ENCODE measurements at regions not wholly inside any gene's neighbourhood (a gene's known extent, or its start where the extent isn't known, plus 50 kb on each side); places are given as distances from the start of the nearest gene placed in this dataset.

DNA sequence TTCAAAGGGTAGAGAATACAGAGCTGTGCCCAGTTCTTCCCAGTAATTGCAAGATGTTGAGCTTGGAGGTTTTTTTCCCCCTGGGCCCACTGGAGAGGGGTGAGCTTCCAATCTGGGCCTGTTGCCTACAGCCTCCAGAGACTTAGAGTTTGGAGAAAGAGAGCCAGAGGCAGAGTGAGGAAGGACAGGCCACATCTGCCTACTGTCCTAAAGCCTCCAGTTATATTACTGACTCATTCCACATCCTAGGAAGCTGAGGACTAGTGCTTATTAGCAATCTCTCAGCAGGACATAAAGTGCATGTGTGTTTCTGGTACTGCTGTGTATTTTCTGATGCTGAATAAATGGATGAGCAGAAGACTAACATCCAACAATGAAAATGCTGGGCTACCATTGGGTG is 181.0 kb upstream of the MAMLD1 start:
- POLR2A ChIA-PET, result no interaction called here
- H3K9me3 ChIP-seq (replicated peaks; ENCODE audit: control insufficient read depth, insufficient read depth, low read depth, low read length), result no peaks in the 10 kb centered on the region
- ATAC-seq (no peak), DNase-seq (ENCODE audit: extremely low read depth in 1 of 4, low spot score in 3 of 4) (no peak), FAIRE-seq (no peak)
- H3K36me3 ChIP-seq (ENCODE audit: control insufficient read depth, insufficient read depth, low read length), result no peaks in the 10 kb centered on the region
- TF ChIP-seq RAD21 (CRISPR knock-in tag; conservative IDR thresholded peaks at IDR 0.05 in 1 of 2, IDR thresholded peaks at IDR 0.05 in 1 of 2), result no peak
- TF ChIP-seq, protein P1, sequence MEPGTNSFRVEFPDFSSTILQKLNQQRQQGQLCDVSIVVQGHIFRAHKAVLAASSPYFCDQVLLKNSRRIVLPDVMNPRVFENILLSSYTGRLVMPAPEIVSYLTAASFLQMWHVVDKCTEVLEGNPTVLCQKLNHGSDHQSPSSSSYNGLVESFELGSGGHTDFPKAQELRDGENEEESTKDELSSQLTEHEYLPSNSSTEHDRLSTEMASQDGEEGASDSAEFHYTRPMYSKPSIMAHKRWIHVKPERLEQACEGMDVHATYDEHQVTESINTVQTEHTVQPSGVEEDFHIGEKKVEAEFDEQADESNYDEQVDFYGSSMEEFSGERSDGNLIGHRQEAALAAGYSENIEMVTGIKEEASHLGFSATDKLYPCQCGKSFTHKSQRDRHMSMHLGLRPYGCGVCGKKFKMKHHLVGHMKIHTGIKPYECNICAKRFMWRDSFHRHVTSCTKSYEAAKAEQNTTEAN (CRISPR knock-in tag; IDR thresholded peaks at IDR 0.05), result no peak
- TF ChIP-seq ZNF586 (CRISPR knock-in tag; conservative IDR thresholded peaks at IDR 0.05), result no peak
- TF ChIP-seq MTA3 (IDR thresholded peaks at IDR 0.05; ENCODE audit: borderline replicate concordance), result no peak
- TF ChIP-seq, protein P2, sequence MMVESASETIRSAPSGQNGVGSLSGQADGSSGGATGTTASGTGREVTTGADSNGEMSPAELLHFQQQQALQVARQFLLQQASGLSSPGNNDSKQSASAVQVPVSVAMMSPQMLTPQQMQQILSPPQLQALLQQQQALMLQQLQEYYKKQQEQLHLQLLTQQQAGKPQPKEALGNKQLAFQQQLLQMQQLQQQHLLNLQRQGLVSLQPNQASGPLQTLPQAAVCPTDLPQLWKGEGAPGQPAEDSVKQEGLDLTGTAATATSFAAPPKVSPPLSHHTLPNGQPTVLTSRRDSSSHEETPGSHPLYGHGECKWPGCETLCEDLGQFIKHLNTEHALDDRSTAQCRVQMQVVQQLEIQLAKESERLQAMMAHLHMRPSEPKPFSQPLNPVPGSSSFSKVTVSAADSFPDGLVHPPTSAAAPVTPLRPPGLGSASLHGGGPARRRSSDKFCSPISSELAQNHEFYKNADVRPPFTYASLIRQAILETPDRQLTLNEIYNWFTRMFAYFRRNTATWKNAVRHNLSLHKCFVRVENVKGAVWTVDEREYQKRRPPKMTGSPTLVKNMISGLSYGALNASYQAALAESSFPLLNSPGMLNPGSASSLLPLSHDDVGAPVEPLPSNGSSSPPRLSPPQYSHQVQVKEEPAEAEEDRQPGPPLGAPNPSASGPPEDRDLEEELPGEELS (CRISPR knock-in tag; IDR thresholded peaks at IDR 0.05; ENCODE audit: borderline replicate concordance), result no peak
- TF ChIP-seq RFX5 (IDR thresholded peaks at IDR 0.05; ENCODE audit: low read depth, low read length), result no peak
- no peak for TF ChIP-seq POLR2B (IDR thresholded peaks at IDR 0.05; ENCODE audit: low read depth, partially characterized antibody)
- TF ChIP-seq TEAD2 (tag; IDR thresholded peaks at IDR 0.05), result no peak
- TF ChIP-seq ZNF165 (CRISPR knock-in tag; IDR thresholded peaks at IDR 0.05; ENCODE audit: borderline replicate concordance), result no peak
- TF ChIP-seq, protein P3, sequence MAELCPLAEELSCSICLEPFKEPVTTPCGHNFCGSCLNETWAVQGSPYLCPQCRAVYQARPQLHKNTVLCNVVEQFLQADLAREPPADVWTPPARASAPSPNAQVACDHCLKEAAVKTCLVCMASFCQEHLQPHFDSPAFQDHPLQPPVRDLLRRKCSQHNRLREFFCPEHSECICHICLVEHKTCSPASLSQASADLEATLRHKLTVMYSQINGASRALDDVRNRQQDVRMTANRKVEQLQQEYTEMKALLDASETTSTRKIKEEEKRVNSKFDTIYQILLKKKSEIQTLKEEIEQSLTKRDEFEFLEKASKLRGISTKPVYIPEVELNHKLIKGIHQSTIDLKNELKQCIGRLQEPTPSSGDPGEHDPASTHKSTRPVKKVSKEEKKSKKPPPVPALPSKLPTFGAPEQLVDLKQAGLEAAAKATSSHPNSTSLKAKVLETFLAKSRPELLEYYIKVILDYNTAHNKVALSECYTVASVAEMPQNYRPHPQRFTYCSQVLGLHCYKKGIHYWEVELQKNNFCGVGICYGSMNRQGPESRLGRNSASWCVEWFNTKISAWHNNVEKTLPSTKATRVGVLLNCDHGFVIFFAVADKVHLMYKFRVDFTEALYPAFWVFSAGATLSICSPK (IDR thresholded peaks at IDR 0.05; ENCODE audit: borderline replicate concordance), result no peak
- no peak for TF ChIP-seq ARID2 (IDR thresholded peaks at IDR 0.05)
- no peak for TF ChIP-seq NUFIP1 (IDR thresholded peaks at IDR 0.05; ENCODE audit: partially characterized antibody)
- no peak for TF ChIP-seq SPI1 (IDR thresholded peaks at IDR 0.05; ENCODE audit: borderline replicate concordance, low read depth, low read length)
- TF ChIP-seq, protein P4, sequence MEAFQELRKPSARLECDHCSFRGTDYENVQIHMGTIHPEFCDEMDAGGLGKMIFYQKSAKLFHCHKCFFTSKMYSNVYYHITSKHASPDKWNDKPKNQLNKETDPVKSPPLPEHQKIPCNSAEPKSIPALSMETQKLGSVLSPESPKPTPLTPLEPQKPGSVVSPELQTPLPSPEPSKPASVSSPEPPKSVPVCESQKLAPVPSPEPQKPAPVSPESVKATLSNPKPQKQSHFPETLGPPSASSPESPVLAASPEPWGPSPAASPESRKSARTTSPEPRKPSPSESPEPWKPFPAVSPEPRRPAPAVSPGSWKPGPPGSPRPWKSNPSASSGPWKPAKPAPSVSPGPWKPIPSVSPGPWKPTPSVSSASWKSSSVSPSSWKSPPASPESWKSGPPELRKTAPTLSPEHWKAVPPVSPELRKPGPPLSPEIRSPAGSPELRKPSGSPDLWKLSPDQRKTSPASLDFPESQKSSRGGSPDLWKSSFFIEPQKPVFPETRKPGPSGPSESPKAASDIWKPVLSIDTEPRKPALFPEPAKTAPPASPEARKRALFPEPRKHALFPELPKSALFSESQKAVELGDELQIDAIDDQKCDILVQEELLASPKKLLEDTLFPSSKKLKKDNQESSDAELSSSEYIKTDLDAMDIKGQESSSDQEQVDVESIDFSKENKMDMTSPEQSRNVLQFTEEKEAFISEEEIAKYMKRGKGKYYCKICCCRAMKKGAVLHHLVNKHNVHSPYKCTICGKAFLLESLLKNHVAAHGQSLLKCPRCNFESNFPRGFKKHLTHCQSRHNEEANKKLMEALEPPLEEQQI (IDR thresholded peaks at IDR 0.05), result no peak
- TF ChIP-seq NFIC (IDR thresholded peaks at IDR 0.05), result no peak
- TF ChIP-seq PHB2 (IDR thresholded peaks at IDR 0.05; ENCODE audit: low read depth), result no peak
- H3K9ac ChIP-seq (ENCODE audit: insufficient read depth in 1 of 2, low read depth in 2 of 2, low read length in 2 of 2), result no peak overlapping the region
- H3K4me2 ChIP-seq (ENCODE audit: insufficient read depth, low read length), result no peak overlapping the region
- intact Hi-C loops (cut with micrococcal nuclease), result no loop called here
- no peak overlapping the region for H2AFZ ChIP-seq (ENCODE audit: low read depth, low read length)
- CTCF ChIA-PET (ENCODE audit: low intra/inter-chr PET ratio), result no interaction called here
- H4K20me1 ChIP-seq (replicated peaks; ENCODE audit: control insufficient read depth, insufficient read depth, low read length), result no peaks in the 10 kb centered on the region
- no peaks in the 10 kb centered on the region for H3K9me1 ChIP-seq (ENCODE audit: control insufficient read depth, insufficient read depth, low read length)
- no peak overlapping the region for H3K4me3 ChIP-seq
- no peaks in the 10 kb centered on the region for H3K79me2 ChIP-seq (ENCODE audit: control insufficient read depth, insufficient read depth, low read length)
- BruUV-seq (replicated peaks), result no TSS peak
- no peak overlapping the region for H3K27ac ChIP-seq (ENCODE audit: extremely low read depth, low read depth, low read length)
- in situ Hi-C loops (cut with MboI), result no loop called here
- no peaks in the 10 kb centered on the region for H3K4me1 ChIP-seq (replicated peaks in 1 of 2; ENCODE audit: control insufficient read depth in 2 of 2, insufficient read depth in 2 of 2, low read length in 2 of 2)
- H3K27me3 ChIP-seq (ENCODE audit: control insufficient read depth in 2 of 2, insufficient read depth in 2 of 2, low read length in 2 of 2), result no peaks in the 10 kb centered on the region

Data from K562 (cell line).